Naive B cell (primary cell): ENCODE measurements at regions not wholly inside any gene's neighbourhood (a gene's known extent, or its start where the extent isn't known, plus 50 kb on each side); places are given as distances from the start of the nearest gene placed in this dataset.
A peak's percentile ranks its signal among the peaks of the same experiment; 100 is the strongest.

Experiments
- ATAC-seq, 2 donors: fragments of 150-1000 bp; cut with Tn5 transposase; 2 replicates each; pipeline ENCODE4 v1.10.0; 2021; ENCODE audit warnings: low read depth in 2 of 2, mild to moderate bottlenecking in 2 of 2, moderate library complexity in 2 of 2
- DNase-seq: peaks from one replicate; pipeline ENCODE4 v3.0.0; 2022
- H3K27ac Mint-ChIP-seq, 6 donors: one replicate each; pipeline ENCODE4 v1.8.0; 2020 to 2022; ENCODE audit warnings: mild to moderate bottlenecking in 6 of 6, mixed read lengths in 6 of 6, moderate library complexity in 5 of 6, inconsistent platforms in 2 of 6
- H3K27me3 Mint-ChIP-seq, 3 donors: one replicate each; pipeline ENCODE4 v1.8.0; 2021 to 2022; ENCODE audit warnings: mixed read lengths in 3 of 3, mild to moderate bottlenecking in 1 of 3
- H3K36me3 Mint-ChIP-seq, 2 donors: one replicate each; pipeline ENCODE4 v1.8.0; 2020 to 2022; ENCODE audit warnings: mixed read lengths in 2 of 2, inconsistent platforms in 1 of 2, mild to moderate bottlenecking in 1 of 2
- H3K4me1 Mint-ChIP-seq, 3 donors: one replicate each; pipeline ENCODE4 v1.8.0; 2020 to 2022; ENCODE audit warnings: mixed read lengths in 3 of 3, inconsistent platforms in 1 of 3, mild to moderate bottlenecking in 1 of 3, moderate library complexity in 1 of 3
- H3K4me3 Mint-ChIP-seq, 8 donors: one replicate each; pipeline ENCODE4 v1.8.0; 2020 to 2022; ENCODE audit warnings: mild to moderate bottlenecking in 8 of 8, mixed read lengths in 8 of 8, moderate library complexity in 8 of 8, inconsistent platforms in 2 of 8
- H3K9me3 Mint-ChIP-seq, 7 donors: one replicate each; pipeline ENCODE4 v1.8.0; 2020 to 2022; ENCODE audit warnings: mixed read lengths in 7 of 7, mild to moderate bottlenecking in 5 of 7, inconsistent platforms in 2 of 7, moderate library complexity in 1 of 7

DNA sequence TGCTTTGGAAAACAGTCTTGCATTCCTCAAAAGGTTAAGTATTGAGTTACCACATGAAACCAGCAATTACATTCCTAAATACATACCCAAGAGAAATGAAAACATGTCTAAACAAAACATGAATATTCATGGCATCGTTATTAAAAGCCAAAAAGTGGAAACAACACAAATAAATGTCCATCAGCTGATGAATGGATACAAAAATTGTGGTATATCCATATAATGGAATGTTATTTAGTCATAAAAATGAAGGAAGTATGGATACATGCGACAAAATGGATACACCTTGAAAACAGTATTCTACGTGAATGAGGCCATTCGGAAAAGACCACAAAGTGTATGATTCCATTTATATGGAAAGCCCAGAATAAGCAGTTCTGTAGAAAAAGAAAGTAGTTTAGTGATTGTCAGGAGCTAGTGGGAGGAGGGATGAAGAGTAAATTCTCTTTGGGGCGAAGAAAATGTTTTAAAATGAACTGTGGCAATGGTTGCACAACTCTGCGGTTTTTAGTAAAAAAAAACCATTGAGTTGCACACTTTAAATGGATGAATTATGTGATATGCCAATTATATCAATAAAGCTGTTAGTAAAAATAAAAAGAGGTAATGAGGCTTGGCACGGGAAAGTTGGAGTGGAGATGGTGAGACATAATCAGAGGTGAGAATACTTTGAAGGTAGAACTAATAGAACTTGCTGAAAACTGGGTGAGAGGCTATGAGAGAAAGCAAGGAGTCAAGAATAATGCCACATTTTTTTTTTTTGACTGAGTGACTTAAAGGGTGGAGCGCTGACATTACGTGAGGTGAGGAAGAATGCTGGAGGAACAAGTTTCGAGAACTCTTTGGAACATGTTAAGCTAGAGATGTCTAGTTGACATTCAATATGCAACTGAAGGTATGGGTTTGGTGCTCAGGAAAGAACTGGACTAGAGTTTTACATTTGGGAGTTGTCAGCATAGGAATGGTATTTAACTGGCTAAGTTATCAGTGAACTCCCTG, 194.9 kb upstream of the ZNF608 start:
- Mint-ChIP-seq H3K36me3 (peaks cover 0 to 5% of the 10 kb centered on the region in 2 donors), H3K27me3 (no peaks in the 10 kb centered on the region), H3K27ac (peak overlapping the region in 2 of 6 donors; percentile 18 to 20), H3K4me1 (no peaks in the 10 kb centered on the region), H3K9me3 (peaks cover 0 to 9% (median 5%) of the 10 kb centered on the region in 7 donors), H3K4me3 (no peak overlapping the region)
- no peak for DNase-seq
- ATAC-seq, result no peak

DNA sequence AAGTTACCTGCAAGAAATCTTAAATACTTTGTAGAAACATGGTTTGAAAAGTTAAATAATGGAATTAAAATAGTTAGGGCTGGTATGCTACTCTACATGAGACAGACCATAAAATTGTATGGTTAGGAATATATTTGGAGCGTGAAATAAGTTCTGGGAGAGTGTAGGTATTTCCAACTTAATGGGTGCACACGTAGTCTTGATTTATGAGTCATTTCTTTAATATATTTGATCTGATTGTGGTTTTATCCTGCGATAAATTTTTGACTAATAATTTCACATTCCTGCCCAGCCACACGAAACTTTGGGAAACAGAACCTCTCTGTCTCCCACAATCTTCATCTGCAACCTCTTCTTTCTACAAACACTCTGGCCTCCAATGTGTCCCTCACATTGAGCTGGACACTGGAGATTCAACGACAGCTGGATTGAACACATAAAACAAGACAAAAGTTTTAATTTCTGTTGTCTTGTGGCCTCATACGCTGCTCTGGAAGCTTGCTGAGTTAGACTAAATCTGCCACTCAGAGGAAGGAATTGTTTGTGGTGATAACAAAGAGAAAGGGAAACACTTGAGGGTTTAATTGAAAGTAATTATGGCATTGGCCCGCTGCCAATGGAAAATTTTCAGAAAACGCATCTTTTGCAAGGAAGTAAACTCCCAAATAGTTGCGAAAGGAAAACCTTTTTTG, 201.8 kb upstream of the ZNF608 start:
- Mint-ChIP-seq H3K4me3 (no peak overlapping the region), H3K9me3 (peaks cover 0 to 2% (median 0%) of the 10 kb centered on the region in 7 donors), H3K27ac (peak overlapping the region in 1 of 6 donors; percentile 73), H3K27me3 (no peaks in the 10 kb centered on the region), H3K36me3 (no peaks in the 10 kb centered on the region), H3K4me1 (peaks cover 19 to 35% (median 24%) of the 10 kb centered on the region in 3 donors)
- DNase-seq, result no peak
- no peak for ATAC-seq

- H3K36me3 Mint-ChIP-seq, result no peaks in the 10 kb centered on the region
- DNase-seq, result no peak
- no peak for ATAC-seq
- H3K27ac Mint-ChIP-seq, result peak overlapping the region in 1 of 6 donors; percentile 58
- H3K4me1 Mint-ChIP-seq, result peaks cover 19 to 35% (median 24%) of the 10 kb centered on the region in 3 donors
- H3K27me3 Mint-ChIP-seq, result no peaks in the 10 kb centered on the region
- H3K4me3 Mint-ChIP-seq, result no peak overlapping the region
- peaks cover 0 to 2% (median 0%) of the 10 kb centered on the region in 7 donors for H3K9me3 Mint-ChIP-seq
Observed at GRCh38 chr5:124948754-124949275, 202.4 kb upstream of the ZNF608 start.

- peaks cover 0 to 2% (median 0%) of the 10 kb centered on the region in 7 donors for H3K9me3 Mint-ChIP-seq
- H3K36me3 Mint-ChIP-seq, result no peaks in the 10 kb centered on the region
- H3K27me3 Mint-ChIP-seq, result no peaks in the 10 kb centered on the region
- H3K4me3 Mint-ChIP-seq, result no peak overlapping the region
- H3K4me1 Mint-ChIP-seq, result peaks cover 19 to 35% (median 24%) of the 10 kb centered on the region in 3 donors
- DNase-seq, result no peak
- ATAC-seq, result no peak
- no peak overlapping the region for H3K27ac Mint-ChIP-seq
Observed at GRCh38 chr5:124949862-124950261, 203.4 kb upstream of the ZNF608 start.

DNA sequence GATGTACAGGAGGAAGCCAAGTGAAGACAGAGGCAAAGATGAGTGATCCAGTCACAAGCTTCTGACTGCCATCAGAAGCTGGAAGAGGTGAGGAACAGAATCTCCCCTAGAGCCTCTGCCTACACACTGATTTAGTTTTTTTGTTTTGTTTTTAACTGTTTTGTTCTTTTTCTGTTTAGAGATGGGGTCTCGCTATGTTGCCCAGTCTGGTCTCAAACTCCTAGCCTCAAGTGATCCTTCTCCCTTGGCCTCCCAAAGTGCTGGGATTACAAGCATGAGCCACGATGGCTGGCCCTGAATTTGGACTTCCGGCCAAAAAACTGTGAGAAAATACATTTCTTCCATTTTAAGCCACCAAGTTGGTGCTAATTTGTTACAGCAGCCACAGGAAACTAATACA, 204.7 kb upstream of the ZNF608 start:
- Mint-ChIP-seq H3K4me1 (peaks cover 19 to 35% (median 24%) of the 10 kb centered on the region in 3 donors), H3K4me3 (peak overlapping the region in 2 of 8 donors; percentile 50 to 61), H3K27ac (peak overlapping the region in 4 of 6 donors; percentile 5 to 93 (median 59)), H3K9me3 (peaks cover 0 to 2% (median 0%) of the 10 kb centered on the region in 7 donors), H3K27me3 (no peaks in the 10 kb centered on the region), H3K36me3 (no peaks in the 10 kb centered on the region)
- ATAC-seq (no peak), DNase-seq (no peak)

DNA sequence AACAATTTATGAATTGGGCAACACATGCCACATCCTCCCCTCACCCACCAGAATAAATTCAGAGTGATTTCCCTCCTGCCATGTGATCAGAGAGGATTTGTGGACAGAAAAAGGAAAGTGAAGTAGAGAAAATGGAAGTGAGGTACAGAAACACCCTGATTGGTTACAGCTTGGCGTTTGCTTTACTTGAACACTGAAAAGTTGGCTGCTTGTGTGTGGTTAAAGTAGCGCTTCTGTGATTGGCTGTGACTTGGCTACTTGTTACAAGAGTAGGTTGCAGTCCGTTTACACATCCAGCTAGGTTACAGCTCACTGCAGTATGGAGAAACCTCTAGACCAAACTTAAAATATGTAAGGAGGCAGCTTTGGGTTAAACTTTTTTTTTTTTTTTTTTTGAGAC, 205.2 kb upstream of the ZNF608 start:
- Mint-ChIP-seq H3K9me3 (peaks cover 0 to 2% (median 0%) of the 10 kb centered on the region in 7 donors), H3K4me1 (peaks cover 19 to 35% (median 24%) of the 10 kb centered on the region in 3 donors), H3K36me3 (no peaks in the 10 kb centered on the region), H3K27me3 (no peaks in the 10 kb centered on the region), H3K27ac (peak overlapping the region in 3 of 6 donors; percentile 65 to 93 (median 70)), H3K4me3 (peak overlapping the region in 4 of 8 donors; percentile 50 to 71 (median 62))
- DNase-seq, result no peak
- ATAC-seq, result peak; percentile 48

DNA sequence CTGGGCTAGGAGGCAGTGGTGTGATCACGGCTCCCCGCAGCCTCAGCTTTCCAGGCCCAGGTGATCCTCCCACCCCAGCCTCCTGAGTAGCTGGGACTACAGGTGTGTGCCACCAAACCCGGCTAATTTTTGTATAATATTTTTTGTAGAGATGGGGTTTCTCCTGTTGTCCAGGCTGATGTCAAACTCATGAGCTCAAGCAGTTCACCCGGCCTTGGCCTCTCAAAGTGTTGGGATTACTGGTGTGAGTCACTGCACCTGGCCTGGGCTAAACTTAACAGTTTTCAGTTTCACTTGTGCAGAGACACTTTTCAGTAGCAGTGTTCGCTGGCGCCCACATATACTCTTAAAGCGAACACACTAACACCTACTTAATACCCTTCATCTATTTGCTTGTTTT, 205.6 kb upstream of the ZNF608 start:
- no peaks in the 10 kb centered on the region for H3K36me3 Mint-ChIP-seq
- no peak for DNase-seq
- peaks cover 19 to 35% (median 21%) of the 10 kb centered on the region in 3 donors for H3K4me1 Mint-ChIP-seq
- H3K9me3 Mint-ChIP-seq, result peaks cover 0 to 2% (median 0%) of the 10 kb centered on the region in 7 donors
- peak overlapping the region in 4 of 8 donors; percentile 50 to 71 (median 62) for H3K4me3 Mint-ChIP-seq
- ATAC-seq, result peak; percentile 35 to 90
- peak overlapping the region in 3 of 6 donors; percentile 65 to 93 (median 70) for H3K27ac Mint-ChIP-seq
- no peaks in the 10 kb centered on the region for H3K27me3 Mint-ChIP-seq

GRCh38 chr5:124952566-124952965, 206.1 kb upstream of the ZNF608 start:
- Mint-ChIP-seq H3K36me3 (no peaks in the 10 kb centered on the region), H3K4me1 (peaks cover 19 to 35% (median 21%) of the 10 kb centered on the region in 3 donors), H3K9me3 (peaks cover 0 to 1% (median 0%) of the 10 kb centered on the region in 7 donors), H3K27ac (peak overlapping the region in 2 of 6 donors; percentile 65 to 71), H3K4me3 (peak overlapping the region in 2 of 8 donors; percentile 40 to 62), H3K27me3 (no peaks in the 10 kb centered on the region)
- peak in 1 of 2 donors; percentile 32 for ATAC-seq
- no peak for DNase-seq

DNA sequence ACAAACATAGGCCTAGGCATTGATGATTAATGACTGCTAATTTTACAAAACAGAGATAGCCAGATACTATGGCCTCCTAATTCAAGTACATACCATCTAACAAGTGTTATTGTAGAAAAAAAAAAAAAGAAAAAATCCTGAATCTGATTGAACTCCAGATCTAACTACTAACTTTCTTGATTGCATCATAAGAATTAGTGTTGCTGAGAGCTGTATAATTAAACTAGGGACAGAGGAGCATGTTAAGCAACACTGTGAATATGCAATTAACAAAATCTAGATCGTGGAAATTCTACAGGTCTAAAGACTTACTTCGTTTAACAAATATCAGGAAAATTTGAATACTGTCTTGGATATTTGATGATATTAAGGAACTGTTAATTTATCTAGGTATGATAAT, 208.3 kb upstream of the ZNF608 start:
- no peaks in the 10 kb centered on the region for H3K27me3 Mint-ChIP-seq
- H3K36me3 Mint-ChIP-seq, result no peaks in the 10 kb centered on the region
- H3K9me3 Mint-ChIP-seq, result peaks cover 0 to 1% (median 0%) of the 10 kb centered on the region in 7 donors
- ATAC-seq, result no peak
- no peak overlapping the region for H3K4me3 Mint-ChIP-seq
- DNase-seq, result no peak
- H3K4me1 Mint-ChIP-seq, result peaks cover 8 to 23% (median 9%) of the 10 kb centered on the region in 3 donors
- no peak overlapping the region for H3K27ac Mint-ChIP-seq

DNA sequence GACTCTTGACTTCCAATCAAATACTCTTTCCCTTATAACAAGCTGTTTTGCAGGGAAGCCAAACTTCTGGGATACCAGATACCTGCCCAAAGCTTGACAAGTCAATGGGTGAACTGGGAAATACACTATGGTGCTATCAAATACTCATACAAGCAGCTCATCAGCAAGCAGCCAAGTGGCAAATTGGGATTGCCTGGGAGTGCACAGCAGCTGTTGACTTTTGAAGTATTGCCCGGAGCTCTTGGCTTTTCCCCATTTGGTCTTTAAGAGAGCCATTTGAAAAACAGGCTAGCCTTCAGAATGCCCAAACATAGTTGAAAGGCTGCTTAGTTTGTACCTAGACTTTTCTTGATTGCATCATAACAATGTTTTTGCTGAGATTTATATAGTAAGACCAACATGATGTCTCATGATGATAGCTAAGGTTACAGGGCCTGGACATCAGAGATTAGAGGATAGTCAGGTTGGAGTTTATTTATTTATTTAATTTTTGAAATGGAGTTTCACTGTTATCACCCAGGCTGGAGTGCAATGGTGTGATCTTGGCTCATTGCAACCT, 210.1 kb upstream of the ZNF608 start:
- Mint-ChIP-seq H3K27me3 (peaks cover 0 to 5% (median 0%) of the 10 kb centered on the region in 3 donors), H3K4me1 (peaks cover 14 to 26% (median 22%) of the 10 kb centered on the region in 3 donors), H3K4me3 (no peak overlapping the region), H3K27ac (no peak overlapping the region), H3K36me3 (no peaks in the 10 kb centered on the region), H3K9me3 (peaks cover 0 to 2% (median 0%) of the 10 kb centered on the region in 7 donors)
- DNase-seq, result no peak
- ATAC-seq, result no peak

DNA sequence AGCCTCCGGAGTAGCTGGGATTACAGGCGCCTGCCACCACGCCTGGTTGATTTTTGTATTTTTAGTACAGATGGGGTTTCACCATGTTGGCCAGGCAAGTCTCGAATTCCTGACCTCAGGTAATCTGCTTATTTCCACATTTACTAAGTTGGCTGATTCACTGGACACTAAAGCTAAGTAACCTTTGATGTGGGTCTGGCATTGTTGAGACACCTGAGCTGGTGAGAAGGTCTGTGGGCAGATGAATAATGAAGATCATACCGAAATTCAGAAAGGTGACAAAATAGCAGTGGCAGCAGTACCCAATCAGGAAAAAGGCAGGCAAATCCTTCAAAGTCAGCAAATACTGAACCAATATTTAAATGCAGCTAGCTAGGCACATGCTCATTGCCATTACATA, 210.6 kb upstream of the ZNF608 start:
- ATAC-seq, result no peak
- H3K27me3 Mint-ChIP-seq, result peaks cover 0 to 5% (median 0%) of the 10 kb centered on the region in 3 donors
- H3K4me1 Mint-ChIP-seq, result peaks cover 12 to 26% (median 17%) of the 10 kb centered on the region in 3 donors
- no peak for DNase-seq
- H3K36me3 Mint-ChIP-seq, result no peaks in the 10 kb centered on the region
- H3K4me3 Mint-ChIP-seq, result no peak overlapping the region
- peaks cover 0 to 2% (median 0%) of the 10 kb centered on the region in 7 donors for H3K9me3 Mint-ChIP-seq
- peak overlapping the region in 1 of 6 donors; percentile 13 for H3K27ac Mint-ChIP-seq

- peak in 1 of 2 donors; percentile 47 for ATAC-seq
- H3K4me1 Mint-ChIP-seq, result peaks cover 7 to 26% (median 8%) of the 10 kb centered on the region in 3 donors
- peaks cover 0 to 5% (median 0%) of the 10 kb centered on the region in 3 donors for H3K27me3 Mint-ChIP-seq
- no peak for DNase-seq
- H3K27ac Mint-ChIP-seq, result no peak overlapping the region
- H3K9me3 Mint-ChIP-seq, result peaks cover 0 to 2% (median 0%) of the 10 kb centered on the region in 7 donors
- H3K36me3 Mint-ChIP-seq, result no peaks in the 10 kb centered on the region
- H3K4me3 Mint-ChIP-seq, result peak overlapping the region in 1 of 8 donors; percentile 37
Observed at GRCh38 chr5:124960266-124960665, 213.8 kb upstream of the ZNF608 start.
